Brain microvascular endothelial cell (primary cell): ENCODE measurements at regions not wholly inside any gene's neighbourhood (a gene's known extent, or its start where the extent isn't known, plus 50 kb on each side); places are given as distances from the start of the nearest gene placed in this dataset.

Experiments used
- DNase-seq: peaks from one replicate; pipeline ENCODE4 v3.0.0-alpha.2; 2020
- H3K27ac ChIP-seq: fragments of 250-450 bp; sonication (Bioruptor Pico); 2 replicates; pipeline ENCODE4 v1.5.1; 2020; ENCODE audit warnings: mild to moderate bottlenecking, moderate library complexity
- H3K27me3 ChIP-seq: fragments of 250-450 bp; sonication (Bioruptor Pico); replicated peaks from 2 replicates; pipeline ENCODE4 v1.5.1; 2020; ENCODE audit warnings: mild to moderate bottlenecking
- H3K36me3 ChIP-seq: fragments of 250-450 bp; sonication (Bioruptor Pico); replicated peaks from 2 replicates; pipeline ENCODE4 v1.5.1; 2020; ENCODE audit warnings: mild to moderate bottlenecking
- H3K4me3 ChIP-seq: 2 replicates; pipeline ENCODE4 v1.5.1; 2011; ENCODE audit warnings: low read depth, mild to moderate bottlenecking, control low read depth, low read length, moderate library complexity
- CTCF ChIP-seq: IDR thresholded peaks from 2 replicates; pipeline ENCODE4 v1.5.1; 2011; ENCODE audit warnings: low read depth, mild to moderate bottlenecking, moderate library complexity, low read length, control low read depth, inconsistent platforms; ENCODE audit errors: missing control alignments
- in situ Hi-C: cut with HindIII; loops from 2 replicates; pipeline ENCODE4 v1.10.0; 2017; ENCODE audit warnings: low sequenced_read_pairs, low pct_ligation_motif_present

- Histone ChIP-seq H3K4me3 (no peak overlapping the region), H3K27me3 (no peaks in the 10 kb centered on the region), H3K36me3 (no peaks in the 10 kb centered on the region), H3K27ac (no peak overlapping the region)
- DNase-seq = no peak
- no peak for TF ChIP-seq CTCF
- in situ Hi-C loops = no loop called here
These were observed 596.3 kb upstream of the CNTNAP2 start for GRCh38 chr7:145520284-145520683.

- no peaks in the 10 kb centered on the region for H3K36me3 ChIP-seq
- H3K27ac ChIP-seq = no peak overlapping the region
- no peak overlapping the region for H3K4me3 ChIP-seq
- no peaks in the 10 kb centered on the region for H3K27me3 ChIP-seq
- no peak for TF ChIP-seq CTCF
- no peak for DNase-seq
- in situ Hi-C loops = no loop called here
These were observed 605.6 kb upstream of the CNTNAP2 start for GRCh38 chr7:145511004-145511403.

- no peak overlapping the region for H3K27ac ChIP-seq
- TF ChIP-seq CTCF = no peak
- no peaks in the 10 kb centered on the region for H3K36me3 ChIP-seq
- no peak for DNase-seq
- no peaks in the 10 kb centered on the region for H3K27me3 ChIP-seq
- H3K4me3 ChIP-seq = no peak overlapping the region
- in situ Hi-C loops = no loop called here
These were observed 618.6 kb upstream of the CNTNAP2 start for GRCh38 chr7:145497911-145498525.

DNA sequence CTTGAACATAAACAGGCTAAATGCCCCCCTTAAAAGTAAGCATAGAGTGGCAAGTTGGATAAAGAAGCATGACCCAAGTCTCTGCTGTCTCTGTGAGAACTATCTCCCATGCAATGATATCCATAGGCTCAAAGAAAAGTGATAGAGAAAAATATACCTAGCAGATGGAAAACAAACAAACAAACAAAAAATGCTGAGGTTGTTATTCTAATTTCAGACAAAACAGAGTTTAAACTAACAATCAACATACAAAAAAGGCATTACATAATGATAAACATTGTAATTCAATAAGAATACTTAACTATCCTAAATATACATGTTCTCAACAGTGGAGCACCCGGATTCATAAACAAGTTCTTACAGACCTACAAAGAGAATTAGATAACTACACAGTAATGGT lies 626.2 kb upstream of the CNTNAP2 start:
- TF ChIP-seq CTCF = no peak
- in situ Hi-C loops = no loop called here

DNA sequence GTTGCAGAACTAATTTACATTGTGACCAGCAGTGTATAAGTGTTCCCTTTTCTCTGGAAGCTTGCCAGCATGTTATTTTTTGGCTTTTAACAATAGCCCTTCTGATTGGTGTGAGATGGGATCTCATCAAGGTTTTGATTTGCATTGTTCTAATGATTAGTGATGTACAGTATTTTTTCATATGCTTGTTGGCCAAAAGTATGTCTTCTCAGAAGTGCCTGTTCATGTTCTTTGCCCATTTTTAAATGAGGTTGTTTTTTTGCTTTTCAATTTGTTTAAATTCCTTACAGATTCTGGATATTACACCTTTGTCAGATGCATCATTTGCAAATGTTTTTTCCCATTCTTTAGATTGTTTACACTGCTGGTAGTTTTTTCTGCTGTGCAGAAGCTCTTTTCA lies 627.0 kb upstream of the CNTNAP2 start:
- Histone ChIP-seq H3K27me3 (no peaks in the 10 kb centered on the region), H3K27ac (no peak overlapping the region), H3K36me3 (no peaks in the 10 kb centered on the region), H3K4me3 (no peak overlapping the region)
- no peak for TF ChIP-seq CTCF
- in situ Hi-C loops = no loop called here
- DNase-seq = no peak

More for the DNA sequence above, 626.2 kb upstream of the CNTNAP2 start:
- Histone ChIP-seq H3K4me3 (no peak overlapping the region), H3K36me3 (no peaks in the 10 kb centered on the region), H3K27ac (no peak overlapping the region), H3K27me3 (no peaks in the 10 kb centered on the region)
- DNase-seq = no peak

GRCh38 chr7:145488816-145489215 lies 627.8 kb upstream of the CNTNAP2 start:
- Histone ChIP-seq H3K27ac (no peak overlapping the region), H3K27me3 (no peaks in the 10 kb centered on the region), H3K4me3 (no peak overlapping the region), H3K36me3 (no peaks in the 10 kb centered on the region)
- in situ Hi-C loops = no loop called here
- DNase-seq = no peak
- no peak for TF ChIP-seq CTCF
